Astrocyte (in vitro differentiated cells and primary cell): ENCODE measurements at regions not wholly inside any gene's neighbourhood (a gene's known extent, or its start where the extent isn't known, plus 50 kb on each side); places are given as distances from the start of the nearest gene placed in this dataset.
"Not testable (repeated sequence)": the region's sequence is repeated elsewhere in the genome, so short reads cannot be mapped to it uniquely, and the experiment has no call there.

Source experiments
- DNase-seq: peaks from one replicate; pipeline ENCODE4 v3.0.0-alpha.2; 2010; ENCODE audit warnings: low read depth
- FAIRE-seq: peaks from 2 replicates; lab custom pipeline; 2011; peaks lifted over from hg19 to GRCh38; lab: Jason Lieb, UNC
- H2AFZ ChIP-seq: 2 replicates; pipeline ENCODE4 v1.6.0; 2012; ENCODE audit warnings: low read depth, low read length, inconsistent platforms
- H3K27ac ChIP-seq: 2 replicates; pipeline ENCODE4 v1.5.1; 2011; ENCODE audit warnings: low read depth, low read length, inconsistent platforms
- H3K27me3 ChIP-seq: 2 replicates; pipeline ENCODE4 v1.6.0; 2011; ENCODE audit warnings: low read length, inconsistent platforms; ENCODE audit not compliant: insufficient read depth
- H3K36me3 ChIP-seq: 2 replicates; pipeline ENCODE4 v1.5.1; 2011; ENCODE audit warnings: low read length, inconsistent platforms; ENCODE audit not compliant: insufficient read depth
- H3K4me1 ChIP-seq: 2 replicates; pipeline ENCODE4 v1.5.1; 2011; ENCODE audit warnings: low read length, inconsistent platforms; ENCODE audit not compliant: insufficient read depth
- H3K4me2 ChIP-seq: 2 replicates; pipeline ENCODE4 v1.6.0; 2012; ENCODE audit warnings: low read length, inconsistent platforms
- H3K4me3 ChIP-seq: 2 replicates; pipeline ENCODE4 v1.5.1; 2011; ENCODE audit warnings: low read depth, mild to moderate bottlenecking, low read length, inconsistent platforms; ENCODE audit not compliant: insufficient read depth
- H3K79me2 ChIP-seq: 2 replicates; pipeline ENCODE4 v1.6.0; 2012; ENCODE audit warnings: mild to moderate bottlenecking, low read length, inconsistent platforms; ENCODE audit not compliant: insufficient read depth
- H3K9ac ChIP-seq: 2 replicates; pipeline ENCODE4 v1.6.0; 2012; ENCODE audit warnings: mild to moderate bottlenecking, low read length, inconsistent platforms
- H3K9me3 ChIP-seq: 2 replicates; pipeline ENCODE4 v1.5.1; 2012; ENCODE audit warnings: low read depth, mild to moderate bottlenecking, low read length, inconsistent platforms; ENCODE audit not compliant: insufficient read depth
- H4K20me1 ChIP-seq: 2 replicates; pipeline ENCODE4 v1.6.0; 2012; ENCODE audit warnings: low read length, inconsistent platforms; ENCODE audit not compliant: insufficient read depth
- H3K27ac Mint-ChIP-seq: one replicate; pipeline ENCODE4 v1.8.0; 2021; ENCODE audit warnings: mild to moderate bottlenecking, mixed read lengths; ENCODE audit not compliant: unreplicated experiment
- H3K27me3 Mint-ChIP-seq: one replicate; pipeline ENCODE4 v1.8.0; 2021; ENCODE audit warnings: low read depth, mixed read lengths; ENCODE audit not compliant: unreplicated experiment
- H3K36me3 Mint-ChIP-seq: one replicate; pipeline ENCODE4 v1.8.0; 2021; ENCODE audit warnings: low read depth, mixed read lengths; ENCODE audit not compliant: unreplicated experiment
- H3K4me1 Mint-ChIP-seq: one replicate; pipeline ENCODE4 v1.8.0; 2021; ENCODE audit warnings: low read depth, mixed read lengths; ENCODE audit not compliant: unreplicated experiment
- H3K4me3 Mint-ChIP-seq: one replicate; pipeline ENCODE4 v1.8.0; 2021; ENCODE audit warnings: mild to moderate bottlenecking, moderate library complexity, mixed read lengths; ENCODE audit not compliant: unreplicated experiment
- H3K9me3 Mint-ChIP-seq: one replicate; pipeline ENCODE4 v1.8.0; 2021; ENCODE audit warnings: mild to moderate bottlenecking, mixed read lengths; ENCODE audit not compliant: unreplicated experiment
- EZH2 ChIP-seq: IDR thresholded peaks from 2 replicates; pipeline ENCODE4 v1.6.1; 2012; ENCODE audit warnings: mild to moderate bottlenecking, low read length, inconsistent platforms; ENCODE audit not compliant: insufficient read depth
- TF ChIP-seq, protein P1 (sequence below): IDR thresholded peaks from 2 replicates; pipeline ENCODE4 v1.5.1; 2011; ENCODE audit warnings: low read depth, mild to moderate bottlenecking, inconsistent platforms, low read length, moderate library complexity; ENCODE audit not compliant: insufficient read depth

DNA sequence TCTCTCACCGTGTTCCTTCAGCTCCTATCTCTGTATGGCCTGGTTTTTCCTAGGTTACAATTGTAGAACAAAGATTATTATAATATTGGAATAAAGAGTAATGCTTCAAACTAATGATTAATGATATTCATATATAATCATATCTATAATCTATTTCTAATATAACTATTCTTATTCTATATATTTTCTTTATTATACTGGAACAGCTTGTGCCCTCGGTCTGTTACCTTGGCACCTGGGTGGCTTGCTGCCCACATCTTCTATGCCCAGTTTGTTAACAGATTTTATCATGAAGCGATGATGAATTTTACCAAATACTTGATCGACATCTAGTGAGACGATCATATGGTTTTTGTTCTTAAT, 363.6 kb upstream of the TYRP1 start:
- Mint-ChIP-seq H3K27ac (no peak overlapping the region), H3K4me1 (no peaks in the 10 kb centered on the region), H3K36me3 (no peaks in the 10 kb centered on the region), H3K9me3 (no peaks in the 10 kb centered on the region), H3K4me3 (no peak overlapping the region), H3K27me3 (no peaks in the 10 kb centered on the region)
- FAIRE-seq (no peak), DNase-seq (no peak)
- no peak overlapping the region for H2AFZ ChIP-seq
- H3K4me1 ChIP-seq, result no peaks in the 10 kb centered on the region
- no peaks in the 10 kb centered on the region for H3K9me3 ChIP-seq
- H3K79me2 ChIP-seq, result no peaks in the 10 kb centered on the region
- H3K27me3 ChIP-seq, result no peaks in the 10 kb centered on the region
- H3K27ac ChIP-seq, result no peak overlapping the region
- TF ChIP-seq EZH2, result no peak
- TF ChIP-seq, protein P1, sequence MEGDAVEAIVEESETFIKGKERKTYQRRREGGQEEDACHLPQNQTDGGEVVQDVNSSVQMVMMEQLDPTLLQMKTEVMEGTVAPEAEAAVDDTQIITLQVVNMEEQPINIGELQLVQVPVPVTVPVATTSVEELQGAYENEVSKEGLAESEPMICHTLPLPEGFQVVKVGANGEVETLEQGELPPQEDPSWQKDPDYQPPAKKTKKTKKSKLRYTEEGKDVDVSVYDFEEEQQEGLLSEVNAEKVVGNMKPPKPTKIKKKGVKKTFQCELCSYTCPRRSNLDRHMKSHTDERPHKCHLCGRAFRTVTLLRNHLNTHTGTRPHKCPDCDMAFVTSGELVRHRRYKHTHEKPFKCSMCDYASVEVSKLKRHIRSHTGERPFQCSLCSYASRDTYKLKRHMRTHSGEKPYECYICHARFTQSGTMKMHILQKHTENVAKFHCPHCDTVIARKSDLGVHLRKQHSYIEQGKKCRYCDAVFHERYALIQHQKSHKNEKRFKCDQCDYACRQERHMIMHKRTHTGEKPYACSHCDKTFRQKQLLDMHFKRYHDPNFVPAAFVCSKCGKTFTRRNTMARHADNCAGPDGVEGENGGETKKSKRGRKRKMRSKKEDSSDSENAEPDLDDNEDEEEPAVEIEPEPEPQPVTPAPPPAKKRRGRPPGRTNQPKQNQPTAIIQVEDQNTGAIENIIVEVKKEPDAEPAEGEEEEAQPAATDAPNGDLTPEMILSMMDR, result no peak
- no peak overlapping the region for H3K9ac ChIP-seq
- H3K4me2 ChIP-seq, result no peak overlapping the region
- no peaks in the 10 kb centered on the region for H4K20me1 ChIP-seq
- H3K36me3 ChIP-seq, result no peaks in the 10 kb centered on the region
- H3K4me3 ChIP-seq, result no peak overlapping the region

DNA sequence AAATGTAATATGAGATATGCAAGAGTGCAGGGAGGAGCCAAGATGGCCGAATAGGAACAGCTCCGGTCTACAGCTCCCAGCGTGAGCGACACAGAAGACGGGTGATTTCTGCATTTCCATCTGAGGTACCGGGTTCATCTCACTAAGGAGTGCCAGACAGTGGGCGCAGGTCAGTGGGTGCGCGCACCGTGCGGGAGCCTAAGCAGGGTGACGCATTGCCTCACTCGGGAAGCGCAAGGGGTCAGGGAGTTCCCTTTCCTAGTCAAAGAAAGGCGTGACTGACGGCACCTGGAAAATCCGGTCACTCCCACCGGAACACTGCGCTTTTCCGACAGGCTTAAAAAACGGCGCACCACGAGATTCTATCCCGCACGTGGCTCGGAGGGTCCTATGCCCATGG, 359.2 kb upstream of the TYRP1 start:
- H3K4me3 Mint-ChIP-seq, H3K36me3 Mint-ChIP-seq, H3K9me3 ChIP-seq, H3K4me3 ChIP-seq, DNase-seq, H3K27me3 Mint-ChIP-seq, H3K9me3 Mint-ChIP-seq, H3K4me1 ChIP-seq, H3K27me3 ChIP-seq, H3K27ac Mint-ChIP-seq, FAIRE-seq, H4K20me1 ChIP-seq, H3K79me2 ChIP-seq, H3K4me2 ChIP-seq, H3K36me3 ChIP-seq, H2AFZ ChIP-seq, H3K9ac ChIP-seq, H3K4me1 Mint-ChIP-seq, H3K27ac ChIP-seq: not testable (repeated sequence)

- Mint-ChIP-seq H3K36me3 (no peaks in the 10 kb centered on the region), H3K27ac (no peak overlapping the region), H3K4me3 (no peak overlapping the region), H3K9me3 (no peaks in the 10 kb centered on the region), H3K4me1 (no peaks in the 10 kb centered on the region), H3K27me3 (no peaks in the 10 kb centered on the region)
- no peaks in the 10 kb centered on the region for H3K79me2 ChIP-seq
- no peaks in the 10 kb centered on the region for H4K20me1 ChIP-seq
- no peak overlapping the region for H3K27ac ChIP-seq
- no peak overlapping the region for H2AFZ ChIP-seq
- H3K9ac ChIP-seq, result no peak overlapping the region
- no peak overlapping the region for H3K4me2 ChIP-seq
- no peaks in the 10 kb centered on the region for H3K27me3 ChIP-seq
- FAIRE-seq (no peak), DNase-seq (no peak)
- TF ChIP-seq, protein P1, result no peak
- no peak for TF ChIP-seq EZH2
- H3K4me1 ChIP-seq, result no peaks in the 10 kb centered on the region
- no peaks in the 10 kb centered on the region for H3K9me3 ChIP-seq
- no peak overlapping the region for H3K4me3 ChIP-seq
- no peaks in the 10 kb centered on the region for H3K36me3 ChIP-seq
These were observed 342.4 kb upstream of the TYRP1 start for GRCh38 chr9:12350775-12351174.
